Fibroblast of pulmonary artery (primary cell): ENCODE measurements at regions not wholly inside any gene's neighbourhood (a gene's known extent, or its start where the extent isn't known, plus 50 kb on each side); places are given as distances from the start of the nearest gene placed in this dataset.

Experiments used
- DNase-seq: peaks from one replicate; pipeline ENCODE4 v3.0.0-alpha.2; 2010; ENCODE audit warnings: low read depth
- H3K4me3 ChIP-seq: replicated peaks from 2 replicates; pipeline ENCODE4 v1.5.1; 2011; ENCODE audit warnings: low read depth, mild to moderate bottlenecking, control low read depth, low read length, moderate library complexity
- TF ChIP-seq, protein P1 (sequence below): IDR thresholded peaks from 2 replicates; pipeline ENCODE4 v1.5.1; 2011; ENCODE audit warnings: mild to moderate bottlenecking, control low read depth, low read length, inconsistent platforms; ENCODE audit errors: missing control alignments

DNA sequence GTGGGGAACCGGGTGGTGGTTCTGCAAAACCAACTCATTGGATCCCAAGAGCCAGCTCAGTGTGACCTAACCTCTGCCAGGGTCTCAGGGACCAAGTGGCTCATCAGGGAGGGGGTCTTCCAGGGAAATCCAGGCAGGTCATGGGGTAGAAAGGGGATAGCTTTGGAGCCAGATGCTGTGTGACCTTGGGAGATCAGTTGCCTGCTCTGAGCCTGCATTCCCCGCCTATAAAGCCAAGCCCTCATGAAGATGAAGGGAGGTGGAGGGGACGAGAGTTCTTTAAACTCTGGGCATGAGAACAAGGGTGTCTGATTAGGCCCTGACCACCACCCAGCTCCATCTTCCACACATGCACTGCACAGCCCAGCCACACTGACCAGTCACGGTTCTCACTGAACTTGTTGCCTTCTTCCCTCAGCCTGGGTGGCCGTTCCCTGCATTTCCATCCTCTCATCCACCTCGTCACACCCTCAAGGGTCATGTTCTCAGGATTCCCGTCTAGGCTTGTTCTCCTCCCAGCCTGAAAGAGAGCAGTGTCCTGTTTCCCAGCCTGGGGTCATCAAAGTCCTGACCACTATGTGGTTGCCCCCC lies 475.5 kb downstream of the TBC1D22A start:
- TF ChIP-seq, protein P1, sequence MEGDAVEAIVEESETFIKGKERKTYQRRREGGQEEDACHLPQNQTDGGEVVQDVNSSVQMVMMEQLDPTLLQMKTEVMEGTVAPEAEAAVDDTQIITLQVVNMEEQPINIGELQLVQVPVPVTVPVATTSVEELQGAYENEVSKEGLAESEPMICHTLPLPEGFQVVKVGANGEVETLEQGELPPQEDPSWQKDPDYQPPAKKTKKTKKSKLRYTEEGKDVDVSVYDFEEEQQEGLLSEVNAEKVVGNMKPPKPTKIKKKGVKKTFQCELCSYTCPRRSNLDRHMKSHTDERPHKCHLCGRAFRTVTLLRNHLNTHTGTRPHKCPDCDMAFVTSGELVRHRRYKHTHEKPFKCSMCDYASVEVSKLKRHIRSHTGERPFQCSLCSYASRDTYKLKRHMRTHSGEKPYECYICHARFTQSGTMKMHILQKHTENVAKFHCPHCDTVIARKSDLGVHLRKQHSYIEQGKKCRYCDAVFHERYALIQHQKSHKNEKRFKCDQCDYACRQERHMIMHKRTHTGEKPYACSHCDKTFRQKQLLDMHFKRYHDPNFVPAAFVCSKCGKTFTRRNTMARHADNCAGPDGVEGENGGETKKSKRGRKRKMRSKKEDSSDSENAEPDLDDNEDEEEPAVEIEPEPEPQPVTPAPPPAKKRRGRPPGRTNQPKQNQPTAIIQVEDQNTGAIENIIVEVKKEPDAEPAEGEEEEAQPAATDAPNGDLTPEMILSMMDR = no peak
- H3K4me3 ChIP-seq = no peak overlapping the region
- DNase-seq = no peak

GRCh38 chr22:47236718-47237117 lies 474.3 kb downstream of the TBC1D22A start:
- no peak overlapping the region for H3K4me3 ChIP-seq
- DNase-seq = no peak
- TF ChIP-seq, protein P1 = no peak

DNA sequence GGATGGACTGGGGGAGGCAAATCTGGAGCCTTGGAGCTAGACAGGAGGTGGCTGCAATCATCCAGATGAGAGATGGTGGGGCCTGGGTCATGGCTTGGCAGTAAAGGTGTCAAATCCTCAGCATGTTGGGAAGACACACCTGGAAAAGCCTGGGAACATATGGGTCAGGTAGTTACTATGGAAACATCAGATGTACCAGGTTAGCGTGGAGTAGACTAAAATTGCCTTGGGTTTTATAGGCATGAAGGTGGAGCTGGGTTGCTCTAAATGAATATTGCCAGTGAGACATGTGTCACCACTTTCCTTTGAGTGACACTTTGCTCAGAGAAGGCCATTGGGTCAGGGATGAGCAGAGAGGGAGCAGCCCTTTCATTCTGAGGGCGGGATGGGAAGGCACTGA lies 473.7 kb downstream of the TBC1D22A start:
- no peak for DNase-seq
- TF ChIP-seq, protein P1 = no peak
- no peak overlapping the region for H3K4me3 ChIP-seq

- DNase-seq = no peak
- TF ChIP-seq, protein P1 = no peak
- H3K4me3 ChIP-seq = no peak overlapping the region
These were observed 471.1 kb downstream of the TBC1D22A start for GRCh38 chr22:47233316-47234243.

- TF ChIP-seq, protein P1 = no peak
- no peak for DNase-seq
- no peak overlapping the region for H3K4me3 ChIP-seq
These were observed 470.3 kb downstream of the TBC1D22A start for GRCh38 chr22:47232753-47233152.

- no peak overlapping the region for H3K4me3 ChIP-seq
- TF ChIP-seq, protein P1 = no peak
These were observed 469.7 kb downstream of the TBC1D22A start for GRCh38 chr22:47232197-47232596.

More at GRCh38 chr22:47232197-47232596, 469.7 kb downstream of the TBC1D22A start:
- DNase-seq = no peak
